ENCODE measurements at regions not wholly inside any gene's neighbourhood (a gene's known extent, or its start where the extent isn't known, plus 50 kb on each side); places are given as distances from the start of the nearest gene placed in this dataset.
"Not testable (repeated sequence)": the region's sequence is repeated elsewhere in the genome, so short reads cannot be mapped to it uniquely, and the experiment has no call there.

DNA sequence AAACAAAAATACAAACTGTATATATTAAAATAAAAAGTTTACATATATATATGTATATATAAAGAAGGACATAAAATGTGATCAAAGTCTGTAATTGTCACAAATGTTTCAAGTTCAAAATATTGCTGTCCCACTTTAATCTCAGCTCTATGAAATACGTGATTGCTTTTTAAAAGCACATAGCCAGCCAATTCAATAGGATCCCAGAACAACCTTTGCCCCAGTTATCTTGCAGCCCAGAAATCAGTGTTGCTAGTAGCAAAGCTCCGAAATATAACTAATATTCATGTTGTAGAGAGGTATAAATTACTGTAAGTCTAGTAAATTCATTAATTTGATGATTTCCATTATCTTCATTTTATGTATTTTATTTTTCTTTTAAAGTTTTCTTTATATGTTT is 114.6 kb downstream of the ELOVL4 start:
- Mint-ChIP-seq H3K4me1 (ENCODE audit: low read depth) (no peaks in the 10 kb centered on the region), H3K27ac (no peak overlapping the region), H3K4me3 (no peak overlapping the region), H3K9me3 (ENCODE audit: insufficient read depth) (no peaks in the 10 kb centered on the region), H3K36me3 (ENCODE audit: low read depth) (no peaks in the 10 kb centered on the region), H3K27me3 (ENCODE audit: low read depth) (peaks cover 11% of the 10 kb centered on the region)
- no peak for ATAC-seq
- no peak for DNase-seq
- ChIA-PET CTCF (interaction anchor here (1.0 kb wide), 1 partner anchor 20 kb away, joined by 3 read pairs; no protein-coding TSS in a partner anchor), POLR2A (interaction anchor here (0.5 kb wide), 1 partner anchor 33 kb away, joined by 3 read pairs; no protein-coding TSS in a partner anchor)

DNA sequence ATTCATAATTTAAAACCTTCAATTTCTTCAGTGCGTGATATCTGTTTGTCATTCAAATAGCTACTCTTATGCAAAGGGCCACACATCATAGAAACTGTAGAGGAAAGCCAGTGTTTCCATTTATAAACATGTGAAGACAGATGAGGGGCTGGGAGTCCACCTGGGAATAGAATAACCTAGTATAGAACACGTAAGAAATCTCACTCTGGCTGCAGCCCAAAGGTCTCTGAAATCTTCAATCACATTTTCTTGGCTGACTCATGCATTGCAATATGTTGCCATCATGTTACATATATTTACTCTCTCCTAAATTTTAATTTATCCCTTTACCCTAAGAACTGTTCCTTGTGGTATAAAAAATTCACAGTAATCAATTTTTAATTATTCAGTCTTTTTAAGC is 123.2 kb downstream of the ELOVL4 start:
- peaks cover 6% of the 10 kb centered on the region for H3K27me3 Mint-ChIP-seq (ENCODE audit: low read depth)
- peaks cover 4% of the 10 kb centered on the region for H3K9me3 Mint-ChIP-seq (ENCODE audit: insufficient read depth)
- no peak overlapping the region for H3K4me3 Mint-ChIP-seq
- ATAC-seq (no peak), DNase-seq (no peak)
- H3K4me1 Mint-ChIP-seq (ENCODE audit: low read depth) = no peaks in the 10 kb centered on the region
- no peaks in the 10 kb centered on the region for H3K36me3 Mint-ChIP-seq (ENCODE audit: low read depth)
- ChIA-PET CTCF (interaction anchor here (0.8 to 1.1 kb wide), 3 partner anchors 10 to 46 kb away, joined by 3 read pairs; no protein-coding TSS in a partner anchor), POLR2A (no interaction called here)
- no peak overlapping the region for H3K27ac Mint-ChIP-seq

DNA sequence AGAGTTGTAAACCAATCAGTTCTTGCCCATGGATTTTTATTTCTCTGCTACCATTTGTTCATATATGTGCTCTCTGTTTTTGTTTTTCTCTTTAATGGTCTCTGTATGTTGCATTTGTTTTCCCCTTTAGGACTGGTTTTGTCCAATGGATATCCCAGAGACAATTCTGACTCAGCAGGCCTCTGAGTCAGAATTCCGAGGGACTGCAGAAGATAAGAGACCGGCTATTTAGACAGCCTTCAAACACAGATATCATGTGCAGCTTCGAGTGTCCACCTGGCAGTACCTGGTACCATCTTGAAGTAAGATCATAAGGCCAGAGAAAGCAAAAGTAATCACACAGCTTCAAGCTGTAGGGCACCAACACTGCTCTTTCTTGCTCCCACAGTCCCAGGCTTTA is 125.5 kb downstream of the ELOVL4 start:
- no peak for DNase-seq
- H3K9me3 Mint-ChIP-seq (ENCODE audit: insufficient read depth) = peaks cover 4% of the 10 kb centered on the region
- no peaks in the 10 kb centered on the region for H3K36me3 Mint-ChIP-seq (ENCODE audit: low read depth)
- no peak for ATAC-seq
- H3K27ac Mint-ChIP-seq = no peak overlapping the region
- POLR2A ChIA-PET = no interaction called here
- no peak overlapping the region for H3K4me3 Mint-ChIP-seq
- H3K27me3 Mint-ChIP-seq (ENCODE audit: low read depth) = no peaks in the 10 kb centered on the region
- no peaks in the 10 kb centered on the region for H3K4me1 Mint-ChIP-seq (ENCODE audit: low read depth)
- CTCF ChIA-PET = no interaction called here

DNA sequence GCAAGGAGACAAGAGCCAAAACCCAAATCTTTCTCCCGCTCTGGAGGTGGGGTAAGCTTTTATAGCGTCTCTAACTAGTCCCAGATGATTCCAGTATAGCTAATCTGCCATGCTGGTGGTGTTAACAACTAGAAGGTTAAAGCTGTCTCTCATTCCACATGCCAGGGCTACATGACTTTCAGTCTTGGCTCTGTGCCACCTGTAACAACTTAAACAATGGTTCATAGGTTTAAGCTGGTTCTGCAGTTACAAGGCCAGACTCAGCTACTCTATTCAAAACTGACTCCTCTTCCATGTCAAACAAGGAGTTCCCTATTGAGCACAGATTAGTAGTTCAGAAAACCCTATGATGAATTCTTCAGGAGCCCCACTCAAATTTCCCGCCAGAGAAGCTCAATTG is 128.9 kb downstream of the ELOVL4 start:
- no peak overlapping the region for H3K27ac Mint-ChIP-seq
- no peaks in the 10 kb centered on the region for H3K27me3 Mint-ChIP-seq (ENCODE audit: low read depth)
- H3K36me3 Mint-ChIP-seq (ENCODE audit: low read depth) = no peaks in the 10 kb centered on the region
- DNase-seq (no peak), ATAC-seq (no peak)
- H3K4me3 Mint-ChIP-seq = no peak overlapping the region
- CTCF ChIA-PET = interaction anchor here (1.0 to 1.4 kb wide), 2 partner anchors 9 to 39 kb away, joined by 3 read pairs; no protein-coding TSS in a partner anchor
- no peaks in the 10 kb centered on the region for H3K4me1 Mint-ChIP-seq (ENCODE audit: low read depth)
- POLR2A ChIA-PET = interaction anchor here (0.7 kb wide), 1 partner anchor 22 kb away, joined by 3 read pairs; no protein-coding TSS in a partner anchor
- H3K9me3 Mint-ChIP-seq (ENCODE audit: insufficient read depth) = no peaks in the 10 kb centered on the region

DNA sequence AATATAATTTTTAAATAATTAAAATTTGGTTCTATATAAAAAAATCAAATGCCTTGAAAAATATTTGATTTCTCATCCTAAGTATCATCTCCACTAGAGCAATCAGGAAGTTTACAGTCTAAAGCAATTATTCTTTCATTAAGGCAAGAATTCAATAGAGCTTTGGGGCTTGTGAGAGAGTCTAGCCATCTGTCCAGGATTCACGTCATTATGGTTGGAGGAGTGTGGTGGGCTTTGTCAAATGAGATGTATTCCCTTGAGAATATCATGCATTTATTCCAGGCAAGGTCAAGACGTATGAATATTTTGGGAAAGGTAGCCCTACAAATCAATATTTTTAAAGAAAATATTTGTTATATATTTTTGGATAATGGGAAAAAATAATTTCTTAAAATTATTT is 132.4 kb downstream of the ELOVL4 start:
- no peaks in the 10 kb centered on the region for H3K9me3 Mint-ChIP-seq (ENCODE audit: insufficient read depth)
- H3K27ac Mint-ChIP-seq = no peak overlapping the region
- DNase-seq = no peak
- ATAC-seq = no peak
- H3K4me3 Mint-ChIP-seq = no peak overlapping the region
- ChIA-PET CTCF (interaction anchor here (1.0 to 2.4 kb wide), 5 partner anchors 9 to 54 kb away, joined by 3 to 10 read pairs (median 4); no protein-coding TSS in a partner anchor), POLR2A (no interaction called here)
- no peaks in the 10 kb centered on the region for H3K36me3 Mint-ChIP-seq (ENCODE audit: low read depth)
- H3K4me1 Mint-ChIP-seq (ENCODE audit: low read depth) = no peaks in the 10 kb centered on the region
- peaks cover 9% of the 10 kb centered on the region for H3K27me3 Mint-ChIP-seq (ENCODE audit: low read depth)

DNA sequence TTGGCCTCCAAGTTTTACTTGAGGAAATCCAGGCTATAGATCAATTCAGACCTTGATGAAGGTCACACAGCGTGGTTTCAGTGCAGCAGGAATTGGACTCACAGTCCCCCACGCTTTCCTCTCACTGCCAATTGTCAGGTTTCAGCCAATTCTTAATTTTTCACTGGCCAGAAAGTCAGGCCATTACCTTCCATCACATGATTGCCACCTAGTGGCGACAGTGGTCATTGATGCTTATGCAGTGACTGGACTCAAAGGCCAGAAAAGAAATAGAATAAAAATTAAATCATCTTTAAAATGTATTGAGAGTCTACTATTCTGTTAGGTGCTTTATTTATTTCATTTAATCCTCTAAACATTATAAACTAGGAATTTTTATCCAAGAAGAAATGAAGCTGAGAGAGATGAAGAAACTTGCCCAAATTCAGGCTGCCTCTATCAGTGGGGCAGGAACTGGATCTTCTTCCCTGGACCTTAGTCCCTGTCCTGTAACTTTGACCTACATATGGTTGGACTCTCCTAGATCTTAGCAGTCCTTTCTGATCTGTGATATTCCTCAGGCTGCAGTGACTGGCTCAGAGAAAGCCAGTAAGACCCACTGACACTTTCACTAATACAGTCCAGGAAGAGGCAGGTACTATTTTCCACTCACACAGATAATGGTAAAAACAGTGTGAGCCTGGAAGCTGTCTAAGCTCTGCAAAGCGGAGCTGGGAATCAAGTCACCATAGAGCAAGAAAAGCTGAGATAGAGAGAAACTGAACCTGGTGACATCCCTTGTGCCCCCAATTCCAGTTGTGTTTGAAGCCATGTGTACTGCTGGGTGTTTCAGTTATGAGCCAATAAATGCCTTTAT is 133.3 kb downstream of the ELOVL4 start:
- ATAC-seq (no peak), DNase-seq (peak; percentile 70)
- Mint-ChIP-seq H3K9me3 (ENCODE audit: insufficient read depth) (no peaks in the 10 kb centered on the region), H3K27ac (no peak overlapping the region), H3K4me1 (ENCODE audit: low read depth) (no peaks in the 10 kb centered on the region), H3K4me3 (no peak overlapping the region), H3K27me3 (ENCODE audit: low read depth) (peaks cover 9% of the 10 kb centered on the region), H3K36me3 (ENCODE audit: low read depth) (no peaks in the 10 kb centered on the region)
- ChIA-PET CTCF (interaction anchor here (0.7 to 2.4 kb wide), 17 partner anchors 9 to 244 kb away, joined by 3 to 10 read pairs (median 4); no protein-coding TSS in a partner anchor), POLR2A (no interaction called here)

DNA sequence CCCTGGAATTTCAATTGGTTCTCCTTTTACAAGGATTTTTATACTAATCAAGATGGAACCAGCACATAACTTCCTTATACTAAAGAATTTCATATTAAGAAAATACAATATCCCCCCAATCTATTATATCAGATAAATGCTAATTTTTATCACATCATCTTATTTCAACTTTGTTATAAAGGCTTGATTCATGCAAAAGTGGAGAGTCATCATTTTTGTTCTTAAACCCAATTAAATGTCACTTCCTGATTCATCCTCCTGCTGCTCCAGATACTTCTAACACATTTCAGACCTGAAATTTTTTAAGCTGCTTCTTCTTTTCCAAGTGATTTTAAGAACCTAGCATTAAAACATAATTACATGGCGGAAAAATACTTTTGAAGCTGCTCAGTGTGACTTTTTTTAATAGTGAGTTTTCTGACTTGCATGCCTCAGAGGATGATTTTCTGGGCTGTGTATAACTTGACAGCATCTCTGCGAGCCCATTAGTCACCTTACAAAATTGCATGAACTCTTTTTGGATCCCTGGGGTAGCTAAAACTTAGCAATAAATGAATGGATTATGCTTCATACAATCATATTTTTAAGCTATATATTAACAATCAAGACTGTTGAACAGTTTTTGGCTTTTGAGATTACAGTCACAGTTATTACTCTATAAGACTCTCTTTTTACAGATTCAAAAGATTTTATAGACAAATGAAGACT is 134.1 kb downstream of the ELOVL4 start:
- no peak overlapping the region for H3K27ac Mint-ChIP-seq
- no peak for ATAC-seq
- H3K9me3 Mint-ChIP-seq (ENCODE audit: insufficient read depth) = no peaks in the 10 kb centered on the region
- peaks cover 12% of the 10 kb centered on the region for H3K27me3 Mint-ChIP-seq (ENCODE audit: low read depth)
- H3K4me1 Mint-ChIP-seq (ENCODE audit: low read depth) = no peaks in the 10 kb centered on the region
- no peak for DNase-seq
- no peaks in the 10 kb centered on the region for H3K36me3 Mint-ChIP-seq (ENCODE audit: low read depth)
- H3K4me3 Mint-ChIP-seq = no peak overlapping the region
- CTCF ChIA-PET = interaction anchor here (0.7 to 2.4 kb wide), 13 partner anchors 8 to 243 kb away, joined by 3 to 10 read pairs (median 5); no protein-coding TSS in a partner anchor
- POLR2A ChIA-PET = no interaction called here

DNA sequence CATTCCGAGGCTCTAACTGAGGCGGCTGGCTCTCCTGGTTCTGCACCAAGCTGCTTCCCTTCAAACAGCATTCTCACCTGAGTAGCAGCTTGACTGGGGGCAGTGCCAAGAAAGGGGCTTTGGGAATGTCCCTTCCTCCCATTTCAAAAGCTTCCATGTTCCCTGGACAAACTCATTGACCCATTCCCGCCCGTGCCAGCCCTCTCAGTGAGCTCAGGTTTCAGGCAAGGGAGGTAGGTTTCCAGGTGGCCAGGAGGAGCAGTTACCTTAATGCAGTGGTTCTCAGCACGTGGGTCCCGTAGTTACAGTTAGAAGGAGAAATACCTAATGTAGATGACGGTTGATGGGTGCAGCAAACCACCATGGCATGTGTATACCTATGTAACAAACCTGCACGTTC is 135.2 kb downstream of the ELOVL4 start:
- H3K4me1 Mint-ChIP-seq (ENCODE audit: low read depth) = no peaks in the 10 kb centered on the region
- no peak for ATAC-seq

DNA sequence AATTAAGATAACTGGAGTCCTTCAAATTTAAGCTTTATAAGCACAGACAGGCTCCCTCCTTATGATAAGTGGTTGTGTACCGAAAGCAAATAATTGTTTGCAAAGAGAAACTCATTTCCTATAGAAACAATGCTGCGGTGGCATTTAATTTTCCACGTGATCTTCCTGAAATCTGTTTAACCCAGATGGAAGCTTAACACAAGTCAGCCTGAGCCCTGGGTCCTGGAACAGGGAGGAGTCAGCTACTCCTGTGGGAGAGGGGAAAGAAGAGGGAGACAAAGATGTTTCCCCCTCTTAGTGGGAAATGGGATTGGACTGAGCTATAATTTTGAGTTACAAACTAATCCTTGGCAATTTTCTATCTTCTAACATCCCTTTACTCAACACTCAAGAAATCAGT is 136.5 kb downstream of the ELOVL4 start:
- CTCF ChIA-PET = interaction anchor here (0.8 to 1.8 kb wide), 7 partner anchors 9 to 59 kb away, joined by 3 to 7 read pairs (median 3); no protein-coding TSS in a partner anchor
- no peak for ATAC-seq
- H3K36me3 Mint-ChIP-seq (ENCODE audit: low read depth) = no peaks in the 10 kb centered on the region
- no peak overlapping the region for H3K27ac Mint-ChIP-seq
- no peak for DNase-seq
- peaks cover 21% of the 10 kb centered on the region for H3K27me3 Mint-ChIP-seq (ENCODE audit: low read depth)
- no peaks in the 10 kb centered on the region for H3K9me3 Mint-ChIP-seq (ENCODE audit: insufficient read depth)
- H3K4me3 Mint-ChIP-seq = no peak overlapping the region
- POLR2A ChIA-PET = no interaction called here
- no peaks in the 10 kb centered on the region for H3K4me1 Mint-ChIP-seq (ENCODE audit: low read depth)

More for the DNA sequence above, 135.2 kb downstream of the ELOVL4 start:
- H3K4me3 Mint-ChIP-seq = no peak overlapping the region
- CTCF ChIA-PET = no interaction called here
- DNase-seq = no peak
- H3K9me3 Mint-ChIP-seq (ENCODE audit: insufficient read depth) = no peaks in the 10 kb centered on the region
- no peaks in the 10 kb centered on the region for H3K36me3 Mint-ChIP-seq (ENCODE audit: low read depth)
- POLR2A ChIA-PET = no interaction called here
- no peak overlapping the region for H3K27ac Mint-ChIP-seq
- H3K27me3 Mint-ChIP-seq (ENCODE audit: low read depth) = peaks cover 17% of the 10 kb centered on the region

DNA sequence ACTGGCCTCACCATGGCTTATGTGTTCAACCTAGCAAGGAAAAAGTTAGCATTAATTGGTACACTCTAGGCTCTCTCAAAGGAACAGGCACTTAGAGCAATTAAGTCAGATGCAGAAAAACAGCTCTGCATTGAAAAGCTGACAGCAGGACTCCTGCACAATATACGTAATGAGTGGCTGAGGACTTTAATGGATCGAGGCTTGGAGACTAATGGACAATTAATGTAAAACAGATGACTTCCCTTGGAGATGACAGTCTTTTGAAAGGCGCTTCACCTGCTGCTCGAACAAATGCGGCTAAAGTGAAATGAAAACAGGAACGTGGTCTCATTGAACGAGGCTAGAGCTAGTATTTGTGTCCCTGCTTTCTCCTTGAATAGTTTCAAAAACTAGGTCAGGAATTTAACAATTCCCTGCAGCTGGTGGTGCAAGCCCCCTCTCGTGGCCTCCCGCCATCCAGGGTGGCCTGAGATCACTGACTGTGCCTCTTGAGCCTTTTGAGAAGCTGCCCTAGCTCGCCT is 137.1 kb downstream of the ELOVL4 start:
- POLR2A ChIA-PET = no interaction called here
- Mint-ChIP-seq H3K36me3 (ENCODE audit: low read depth) (no peaks in the 10 kb centered on the region), H3K4me1 (ENCODE audit: low read depth) (peaks cover under 1% of the 10 kb centered on the region), H3K4me3 (no peak overlapping the region), H3K9me3 (ENCODE audit: insufficient read depth) (no peaks in the 10 kb centered on the region), H3K27ac (no peak overlapping the region), H3K27me3 (ENCODE audit: low read depth) (peaks cover 25% of the 10 kb centered on the region)
- CTCF ChIA-PET = interaction anchor here (0.8 to 1.8 kb wide), 7 partner anchors 8 to 59 kb away, joined by 3 to 7 read pairs (median 4); no protein-coding TSS in a partner anchor
- DNase-seq = no peak
- no peak for ATAC-seq

DNA sequence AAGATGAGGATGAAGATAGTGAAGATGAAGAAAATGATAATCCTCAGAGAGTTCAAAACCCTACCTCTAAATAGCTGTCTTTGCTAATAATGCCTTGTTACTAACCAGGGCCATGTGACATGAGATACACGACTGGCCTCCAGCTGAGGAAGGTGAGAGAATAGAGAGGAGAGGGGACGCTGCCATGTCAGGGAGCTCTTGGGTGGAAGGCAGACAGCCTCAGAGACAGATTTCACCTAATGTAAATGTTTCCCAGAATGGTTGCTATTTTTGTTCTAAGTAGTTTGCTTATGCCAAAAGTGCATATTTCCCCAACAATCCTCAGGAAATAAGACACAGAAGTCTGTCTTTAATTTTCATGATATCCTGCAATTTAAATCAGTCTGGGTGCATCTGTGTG is 138.4 kb downstream of the ELOVL4 start:
- Mint-ChIP-seq H3K27me3 (ENCODE audit: low read depth) (peaks cover 25% of the 10 kb centered on the region), H3K9me3 (ENCODE audit: insufficient read depth) (no peaks in the 10 kb centered on the region), H3K4me1 (ENCODE audit: low read depth) (peaks cover 9% of the 10 kb centered on the region), H3K4me3 (no peak overlapping the region), H3K36me3 (ENCODE audit: low read depth) (no peaks in the 10 kb centered on the region), H3K27ac (no peak overlapping the region)
- no peak for DNase-seq
- POLR2A ChIA-PET = no interaction called here
- ATAC-seq = no peak
- CTCF ChIA-PET = interaction anchor here (1.5 kb wide), 1 partner anchor 31 kb away, joined by 9 read pairs; no protein-coding TSS in a partner anchor

DNA sequence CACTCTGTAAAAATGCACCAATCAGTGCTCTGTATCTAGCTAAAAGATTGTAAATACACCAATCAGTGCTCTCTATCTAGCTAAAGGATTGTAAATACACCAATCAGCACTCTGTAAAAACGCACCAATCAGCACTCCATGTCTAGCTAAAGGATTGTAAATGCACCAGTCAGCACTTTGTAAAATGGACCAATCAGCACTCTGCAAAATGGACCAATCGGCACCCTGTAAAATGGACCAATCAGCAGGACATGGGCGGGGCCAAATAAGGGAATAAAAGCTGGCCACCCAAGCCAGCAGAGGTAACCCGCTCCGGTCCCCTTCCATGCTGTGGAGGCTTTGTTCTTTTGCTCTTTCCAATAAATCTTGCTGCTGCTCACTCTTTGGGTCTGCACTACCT is 140.7 kb downstream of the ELOVL4 start:
- H3K4me3 Mint-ChIP-seq; DNase-seq; H3K9me3 Mint-ChIP-seq (ENCODE audit: insufficient read depth); H3K27ac Mint-ChIP-seq; ATAC-seq; CTCF ChIA-PET; H3K4me1 Mint-ChIP-seq (ENCODE audit: low read depth); H3K36me3 Mint-ChIP-seq (ENCODE audit: low read depth); POLR2A ChIA-PET: not testable (repeated sequence)
- peaks cover 32% of the 10 kb centered on the region for H3K27me3 Mint-ChIP-seq (ENCODE audit: low read depth)

All from activated CD8-positive, alpha-beta T cell treated with anti-CD3 and anti-CD28 coated beads, Interleukin-2, amount 10 ng/mL, durations not matched to agents 7 days and 5 days (primary cell).